ENCODE measurements at regions not wholly inside any gene's neighbourhood (a gene's known extent, or its start where the extent isn't known, plus 50 kb on each side); places are given as distances from the start of the nearest gene placed in this dataset.

- no peak for TF ChIP-seq CTCF (conservative IDR thresholded peaks at IDR 0.05)
- H3K27ac ChIP-seq, result no peak overlapping the region
Observed at GRCh38 chrX:87798039-87798438, 280.4 kb downstream of the KLHL4 start.

GRCh38 chrX:87805829-87806490 lies 288.4 kb downstream of the KLHL4 start:
- no peak overlapping the region for H3K27ac ChIP-seq
- no peak for TF ChIP-seq CTCF (conservative IDR thresholded peaks at IDR 0.05)

GRCh38 chrX:87808576-87809243 lies 291.1 kb downstream of the KLHL4 start:
- H3K27ac ChIP-seq, result no peak overlapping the region
- TF ChIP-seq CTCF (conservative IDR thresholded peaks at IDR 0.05), result no peak

- no peak for TF ChIP-seq CTCF (conservative IDR thresholded peaks at IDR 0.05)
- no peak overlapping the region for H3K27ac ChIP-seq
Observed at GRCh38 chrX:87813566-87813965, 296.0 kb downstream of the KLHL4 start.

- no peak overlapping the region for H3K27ac ChIP-seq
- no peak for TF ChIP-seq CTCF (conservative IDR thresholded peaks at IDR 0.05)
Observed at GRCh38 chrX:87846956-87847355, 329.4 kb downstream of the KLHL4 start.

GRCh38 chrX:87873347-87873941 lies 355.8 kb downstream of the KLHL4 start:
- TF ChIP-seq CTCF (conservative IDR thresholded peaks at IDR 0.05), result no peak
- no peak overlapping the region for H3K27ac ChIP-seq

- H3K27ac ChIP-seq, result no peak overlapping the region
- no peak for TF ChIP-seq CTCF (conservative IDR thresholded peaks at IDR 0.05)
Observed at GRCh38 chrX:87874043-87874442, 356.4 kb downstream of the KLHL4 start.
